ENCODE measurements at regions not wholly inside any gene's neighbourhood (a gene's known extent, or its start where the extent isn't known, plus 50 kb on each side); places are given as distances from the start of the nearest gene placed in this dataset.

GRCh38 chr16:64866021-64866420 lies 255.8 kb downstream of the CDH11 start:
- Mint-ChIP-seq H3K4me3 (ENCODE audit: unreplicated experiment) (no peak overlapping the region), H3K4me1 (ENCODE audit: unreplicated experiment) (peaks cover 12% of the 10 kb centered on the region), H3K9me3 (ENCODE audit: unreplicated experiment) (peaks cover 4% of the 10 kb centered on the region), H3K36me3 (ENCODE audit: unreplicated experiment) (peaks cover 1% of the 10 kb centered on the region), H3K27ac (ENCODE audit: unreplicated experiment) (no peak overlapping the region), H3K27me3 (ENCODE audit: unreplicated experiment) (no peaks in the 10 kb centered on the region)
- DNase-seq (ENCODE audit: extremely low spot score, unreplicated experiment), result no peak
- TF ChIP-seq, protein P1, sequence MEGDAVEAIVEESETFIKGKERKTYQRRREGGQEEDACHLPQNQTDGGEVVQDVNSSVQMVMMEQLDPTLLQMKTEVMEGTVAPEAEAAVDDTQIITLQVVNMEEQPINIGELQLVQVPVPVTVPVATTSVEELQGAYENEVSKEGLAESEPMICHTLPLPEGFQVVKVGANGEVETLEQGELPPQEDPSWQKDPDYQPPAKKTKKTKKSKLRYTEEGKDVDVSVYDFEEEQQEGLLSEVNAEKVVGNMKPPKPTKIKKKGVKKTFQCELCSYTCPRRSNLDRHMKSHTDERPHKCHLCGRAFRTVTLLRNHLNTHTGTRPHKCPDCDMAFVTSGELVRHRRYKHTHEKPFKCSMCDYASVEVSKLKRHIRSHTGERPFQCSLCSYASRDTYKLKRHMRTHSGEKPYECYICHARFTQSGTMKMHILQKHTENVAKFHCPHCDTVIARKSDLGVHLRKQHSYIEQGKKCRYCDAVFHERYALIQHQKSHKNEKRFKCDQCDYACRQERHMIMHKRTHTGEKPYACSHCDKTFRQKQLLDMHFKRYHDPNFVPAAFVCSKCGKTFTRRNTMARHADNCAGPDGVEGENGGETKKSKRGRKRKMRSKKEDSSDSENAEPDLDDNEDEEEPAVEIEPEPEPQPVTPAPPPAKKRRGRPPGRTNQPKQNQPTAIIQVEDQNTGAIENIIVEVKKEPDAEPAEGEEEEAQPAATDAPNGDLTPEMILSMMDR (IDR thresholded peaks at IDR 0.05), result no peak

DNA sequence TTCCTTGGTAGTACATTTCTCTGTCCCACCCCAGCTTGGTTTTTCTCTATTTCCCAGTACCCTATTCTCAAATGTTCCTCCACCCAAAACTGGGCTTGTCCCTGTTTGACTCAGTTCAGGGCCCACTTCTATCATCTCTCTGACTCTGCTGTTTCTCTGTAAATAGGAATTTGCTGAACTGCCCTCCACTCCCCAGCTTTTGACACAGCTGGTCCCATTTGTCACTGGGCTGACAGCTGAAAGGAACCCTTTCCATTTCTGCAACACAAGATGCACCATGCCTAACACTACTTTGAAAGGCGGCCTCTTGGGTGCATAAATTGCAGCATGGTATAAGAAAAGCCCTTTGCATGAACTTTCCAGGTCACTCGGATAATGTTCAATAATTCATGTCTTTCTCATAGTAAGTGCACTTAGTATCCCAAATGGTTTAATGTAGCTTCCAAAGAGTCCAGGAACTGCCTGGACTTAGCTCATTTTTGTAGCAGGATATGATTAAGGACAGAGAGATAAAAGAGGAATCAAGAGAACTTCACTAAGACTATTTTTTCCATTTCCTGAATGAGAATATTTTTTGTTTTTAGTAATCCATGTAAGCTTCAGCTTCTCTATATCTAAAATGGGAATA lies 256.7 kb downstream of the CDH11 start:
- no peak overlapping the region for H3K27ac Mint-ChIP-seq (ENCODE audit: unreplicated experiment)
- H3K27me3 Mint-ChIP-seq (ENCODE audit: unreplicated experiment), result no peaks in the 10 kb centered on the region
- TF ChIP-seq, protein P1 (IDR thresholded peaks at IDR 0.05), result no peak
- DNase-seq (ENCODE audit: extremely low spot score, unreplicated experiment), result no peak
- H3K36me3 Mint-ChIP-seq (ENCODE audit: unreplicated experiment), result peaks cover 1% of the 10 kb centered on the region
- H3K4me1 Mint-ChIP-seq (ENCODE audit: unreplicated experiment), result peaks cover 8% of the 10 kb centered on the region
- peaks cover 4% of the 10 kb centered on the region for H3K9me3 Mint-ChIP-seq (ENCODE audit: unreplicated experiment)
- no peak overlapping the region for H3K4me3 Mint-ChIP-seq (ENCODE audit: unreplicated experiment)

DNA sequence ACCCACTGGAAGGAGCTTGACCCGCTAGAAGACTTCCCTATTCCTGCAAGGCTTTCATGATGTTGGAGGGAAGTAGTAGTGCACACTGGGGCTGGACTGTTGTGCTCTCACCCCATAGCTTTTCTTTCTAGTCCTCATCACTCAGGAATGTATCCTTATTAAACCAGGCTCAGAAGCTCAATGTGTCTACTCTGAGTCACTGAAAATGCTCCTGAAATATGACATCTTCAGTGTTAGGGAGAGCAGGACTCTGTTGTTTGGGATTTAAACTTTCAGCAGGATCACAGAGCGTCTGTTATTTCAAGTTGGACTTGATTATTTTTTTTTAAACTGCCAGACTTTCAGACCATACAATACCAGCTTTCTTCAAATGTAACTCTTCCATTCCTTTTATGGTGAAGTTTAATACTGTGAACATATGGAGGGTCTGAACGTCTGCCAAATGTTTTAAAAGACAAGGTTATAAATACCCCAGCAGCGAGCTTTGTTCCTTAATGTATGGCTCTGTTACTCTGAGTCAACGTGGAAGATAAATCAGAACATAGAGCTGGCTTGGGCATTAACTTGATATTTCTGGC lies 257.5 kb downstream of the CDH11 start:
- peaks cover 1% of the 10 kb centered on the region for H3K36me3 Mint-ChIP-seq (ENCODE audit: unreplicated experiment)
- no peak overlapping the region for H3K27ac Mint-ChIP-seq (ENCODE audit: unreplicated experiment)
- peaks cover 10% of the 10 kb centered on the region for H3K4me1 Mint-ChIP-seq (ENCODE audit: unreplicated experiment)
- DNase-seq (ENCODE audit: extremely low spot score, unreplicated experiment), result no peak
- H3K9me3 Mint-ChIP-seq (ENCODE audit: unreplicated experiment), result peaks cover 4% of the 10 kb centered on the region
- H3K4me3 Mint-ChIP-seq (ENCODE audit: unreplicated experiment), result no peak overlapping the region
- no peaks in the 10 kb centered on the region for H3K27me3 Mint-ChIP-seq (ENCODE audit: unreplicated experiment)
- TF ChIP-seq, protein P1 (IDR thresholded peaks at IDR 0.05), result no peak

DNA sequence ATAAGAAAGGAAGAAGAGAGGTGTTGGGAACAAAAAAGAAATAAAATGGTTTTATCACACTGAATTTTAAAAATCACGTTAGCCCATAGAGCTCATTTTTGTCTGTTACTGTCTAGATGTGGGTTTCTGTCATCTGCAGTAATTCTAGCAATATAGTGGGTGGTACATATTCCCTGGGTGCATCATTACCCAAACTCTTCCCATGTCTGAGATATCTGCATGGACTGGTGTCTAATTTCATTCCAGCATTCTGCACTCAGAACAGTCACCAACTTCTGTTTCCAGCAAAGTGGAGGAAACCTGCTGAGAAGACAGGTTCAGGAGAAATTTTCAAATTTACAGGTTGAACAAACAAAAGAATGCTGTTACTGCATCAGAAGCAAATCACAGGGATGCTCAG lies 263.8 kb downstream of the CDH11 start:
- peaks cover 1% of the 10 kb centered on the region for H3K36me3 Mint-ChIP-seq (ENCODE audit: unreplicated experiment)
- peaks cover 26% of the 10 kb centered on the region for H3K4me1 Mint-ChIP-seq (ENCODE audit: unreplicated experiment)
- TF ChIP-seq, protein P1 (IDR thresholded peaks at IDR 0.05), result no peak
- no peak for DNase-seq (ENCODE audit: extremely low spot score, unreplicated experiment)
- H3K27ac Mint-ChIP-seq (ENCODE audit: unreplicated experiment), result peak overlapping the region; percentile 43
- no peaks in the 10 kb centered on the region for H3K27me3 Mint-ChIP-seq (ENCODE audit: unreplicated experiment)
- H3K4me3 Mint-ChIP-seq (ENCODE audit: unreplicated experiment), result no peak overlapping the region
- no peaks in the 10 kb centered on the region for H3K9me3 Mint-ChIP-seq (ENCODE audit: unreplicated experiment)

DNA sequence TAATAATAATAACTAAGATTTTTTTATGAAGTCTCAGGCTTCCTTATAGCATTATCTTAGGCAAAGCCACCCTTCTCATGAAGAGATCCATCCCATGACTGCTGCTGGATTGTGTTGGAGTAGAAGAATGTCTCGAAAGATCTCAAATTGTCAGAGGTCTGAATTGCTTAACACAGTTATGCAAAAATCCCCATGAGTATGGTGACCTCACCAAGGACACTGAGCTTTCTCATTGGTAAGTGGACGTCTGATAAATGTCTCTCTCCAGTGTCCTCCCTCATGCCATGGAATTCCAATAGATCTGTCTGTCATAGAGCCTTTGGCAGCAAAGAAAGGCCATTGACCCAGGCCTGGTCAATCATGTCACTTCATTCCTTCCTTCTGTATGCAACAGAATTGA lies 264.5 kb downstream of the CDH11 start:
- H3K9me3 Mint-ChIP-seq (ENCODE audit: unreplicated experiment), result no peaks in the 10 kb centered on the region
- DNase-seq (ENCODE audit: extremely low spot score, unreplicated experiment), result no peak
- peaks cover 1% of the 10 kb centered on the region for H3K36me3 Mint-ChIP-seq (ENCODE audit: unreplicated experiment)
- H3K4me3 Mint-ChIP-seq (ENCODE audit: unreplicated experiment), result no peak overlapping the region
- H3K27me3 Mint-ChIP-seq (ENCODE audit: unreplicated experiment), result no peaks in the 10 kb centered on the region
- H3K27ac Mint-ChIP-seq (ENCODE audit: unreplicated experiment), result no peak overlapping the region
- peaks cover 26% of the 10 kb centered on the region for H3K4me1 Mint-ChIP-seq (ENCODE audit: unreplicated experiment)
- TF ChIP-seq, protein P1 (IDR thresholded peaks at IDR 0.05), result no peak
